Heart right ventricle (tissue), 16 donors: ENCODE measurements at regions not wholly inside any gene's neighbourhood (a gene's known extent, or its start where the extent isn't known, plus 50 kb on each side); places are given as distances from the start of the nearest gene placed in this dataset.

Experiments
- ATAC-seq, 8 donors: fragments of 200-7000 bp; cut with Tn5 transposase; one replicate each; pipeline ENCODE4 v1.9.1; 2020; ENCODE audit warnings: mild to moderate bottlenecking in 8 of 8, moderate library complexity in 8 of 8, moderate number of reproducible peaks in 1 of 8
- DNase-seq, 2 donors: peaks; one replicate each; pipeline ENCODE4 v3.0.0-alpha.2; 2020
- H3K27ac ChIP-seq, 10 donors: fragments of 200-600 bp; sonication (generic) in 2 of 10; one replicate each; pipeline versions ENCODE4 v1.5.0 to v1.8.0; 2020 to 2022; ENCODE audit warnings: mild to moderate bottlenecking in 3 of 10
- H3K27me3 ChIP-seq, 7 donors: fragments of 200-600 bp; one replicate each; pipeline ENCODE4 v1.8.0; 2021 to 2022; ENCODE audit warnings: mild to moderate bottlenecking in 2 of 7
- H3K36me3 ChIP-seq, 9 donors: fragments of 200-600 bp; sonication (generic) in 1 of 9; one replicate each; pipeline versions ENCODE4 v1.5.0 to v1.8.0; 2020 to 2022; ENCODE audit warnings: mild to moderate bottlenecking in 2 of 9
- H3K4me1 ChIP-seq, 9 donors: fragments of 200-600 bp; sonication (generic) in 1 of 9; one replicate each; pipeline versions ENCODE4 v1.5.0 to v1.8.0; 2020 to 2022; ENCODE audit warnings: mild to moderate bottlenecking in 4 of 9
- H3K4me3 ChIP-seq, 10 donors: fragments of 200-600 bp; sonication (generic) in 2 of 10; one replicate each; pipeline versions ENCODE4 v1.5.0 to v1.8.0; 2020 to 2022; ENCODE audit warnings: mild to moderate bottlenecking in 7 of 10, moderate library complexity in 2 of 10
- H3K9me3 ChIP-seq, 11 donors: fragments of 200-600 bp in 10 of 11; sonication (generic) in 2 of 11; one replicate each; pipeline versions ENCODE4 v1.5.0 to v1.8.0; 2013 to 2022; ENCODE audit warnings: mild to moderate bottlenecking in 2 of 11, control low read depth in 1 of 11, moderate library complexity in 1 of 11
- CTCF ChIP-seq, 9 donors: fragments of 200-600 bp; sonication (generic) in 2 of 9; IDR thresholded peaks; one replicate each; pipeline versions ENCODE4 v1.5.0 to v1.8.0; 2021 to 2022; ENCODE audit warnings: antibody characterized with exemption in 9 of 9, mild to moderate bottlenecking in 5 of 9, moderate library complexity in 1 of 9
- WGBS, 2 donors: extraction: QIAGEN DNeasy Blood & Tissue Kit; methylation state at CpG; one replicate each; pipeline ENCODE4 v1.1.7; 2013; ENCODE audit warnings: inconsistent platforms in 1 of 2; 5-methylcytosine and 5-hydroxymethylcytosine counted together
- intact Hi-C, 10 donors: fragments of 100-400 bp; cut with DNase I; formaldehyde crosslinking; loops; one replicate each; pipeline versions ENCODE4 v1.11.1 to v1.14.2; 2022
- donor health status: Arrhythmogenic right ventricular cardiomyopathy.
- donor health status: ischemic (EF 13 %, LVEDD 7.1; RV severe dilation, severe dysfunction).
- donor health status: healthy with polysubstance abuse.
- donor health status: DM: no; HTN: yes; CAD: no.
- donor health status: DM: no; HTN: no; CAD: no.
- donor health status: ischemic (EF 25% LVEDD 6.9; RV normal size, moderate dysfunction).
- donor health status: ischemic (EF 25% LVEDD 5.7; RV mildly dilated, moderate dysfunction).
- donor health status: healthy.
- donor health status: DM: yes; HTN: yes; CAD: no.
- donor health status: Ischemic cardiomyopathy.
- donor health status: ischemic (EF 35%, LVEDD 5.7; RV mildly dilated, moderate dysfunction).
- donor health status: nonischemic (EF 11% LVEDD 7.7; RV severe dilation, severe dysfunction).
- donor health status: DM: yes; HTN: yes; CAD: no.
- donor health status: PGD.
- donor health status: ischemic (EF 29% LVEDD 5.4; RV normal size, mild dysfunction).
- donor health status: nonischemic (EF 23%, LVEDD 6.1; RV moderate dilation, normal function).

- Histone ChIP-seq H3K27ac (no peak overlapping the region), H3K9me3 (peaks cover 0 to 8% (median 0%) of the 10 kb centered on the region in 11 donors), H3K4me1 (no peaks in the 10 kb centered on the region), H3K27me3 (no peaks in the 10 kb centered on the region), H3K4me3 (no peak overlapping the region), H3K36me3 (no peaks in the 10 kb centered on the region)
- ATAC-seq (peak in 1 of 8 donors; percentile 47), DNase-seq (no peak)
- intact Hi-C loops = loop anchor here in 3 of 10 donors (2.0 to 10.0 kb wide), 3 partner anchors 127 to 215 kb away; no protein-coding TSS in a partner anchor
- 48 to 50% methylated on average over 2 of the region's 2 CpGs for WGBS, 2 donors
- TF ChIP-seq CTCF (IDR thresholded peaks at IDR 0.05) = peak in 6 of 9 donors; percentile 8 to 44 (median 29)
Observed at GRCh38 chr10:55287346-55287745, 486.3 kb upstream of the PCDH15 start.

- intact Hi-C loops = loop anchor here in 2 of 10 donors (5.0 to 10.0 kb wide), 2 partner anchors 129 to 132 kb away; no protein-coding TSS in a partner anchor
- H3K36me3 ChIP-seq = no peaks in the 10 kb centered on the region
- H3K4me3 ChIP-seq = no peak overlapping the region
- no peaks in the 10 kb centered on the region for H3K4me1 ChIP-seq
- WGBS, 2 donors = 71 to 77% methylated on average over 5 of the region's 5 CpGs
- H3K9me3 ChIP-seq = peaks cover 0 to 8% (median 0%) of the 10 kb centered on the region in 11 donors
- no peak for ATAC-seq
- no peak for TF ChIP-seq CTCF (IDR thresholded peaks at IDR 0.05)
- DNase-seq = no peak
- no peak overlapping the region for H3K27ac ChIP-seq
- H3K27me3 ChIP-seq = no peaks in the 10 kb centered on the region
Observed at GRCh38 chr10:55283031-55283430, 482.0 kb upstream of the PCDH15 start.

DNA sequence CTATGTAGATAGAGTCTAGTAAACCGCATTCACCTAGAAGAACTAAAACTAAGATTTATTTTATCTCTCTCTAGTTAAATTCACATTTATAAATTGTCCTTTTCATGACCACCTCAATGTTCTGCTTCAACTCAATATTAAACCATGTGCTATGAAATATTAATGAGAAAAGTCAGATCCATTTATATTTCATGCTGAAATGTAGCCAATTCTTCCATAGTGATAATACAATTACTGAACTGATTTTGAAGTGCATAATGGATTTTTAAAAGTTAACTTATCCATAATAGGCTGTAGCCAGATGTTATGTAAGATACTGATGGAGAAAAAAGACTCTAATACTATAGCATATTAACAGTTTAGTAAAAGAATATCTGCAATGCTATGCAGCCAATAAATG lies 479.7 kb upstream of the PCDH15 start:
- intact Hi-C loops = loop anchor here in 2 of 10 donors (5.0 to 10.0 kb wide), 2 partner anchors 132 to 134 kb away; no protein-coding TSS in a partner anchor
- no peak for DNase-seq
- no peaks in the 10 kb centered on the region for H3K27me3 ChIP-seq
- H3K9me3 ChIP-seq = peaks cover 0 to 8% (median 0%) of the 10 kb centered on the region in 11 donors
- no peak for ATAC-seq
- H3K27ac ChIP-seq = no peak overlapping the region
- WGBS, 2 donors = 94 to 98% methylated on average over 1 of the region's 1 CpG
- no peak overlapping the region for H3K4me3 ChIP-seq
- no peaks in the 10 kb centered on the region for H3K36me3 ChIP-seq
- TF ChIP-seq CTCF (IDR thresholded peaks at IDR 0.05) = no peak
- no peaks in the 10 kb centered on the region for H3K4me1 ChIP-seq

GRCh38 chr10:55277549-55277948 lies 476.5 kb upstream of the PCDH15 start:
- DNase-seq = no peak
- intact Hi-C loops = no loop called here

More at GRCh38 chr10:55277549-55277948, 476.5 kb upstream of the PCDH15 start:
- Histone ChIP-seq H3K36me3 (no peaks in the 10 kb centered on the region), H3K27ac (no peak overlapping the region), H3K9me3 (no peaks in the 10 kb centered on the region), H3K27me3 (no peaks in the 10 kb centered on the region), H3K4me3 (no peak overlapping the region), H3K4me1 (no peaks in the 10 kb centered on the region)
- ATAC-seq = no peak
- WGBS, 2 donors = 78% methylated on average over 2 of the region's 2 CpGs
- no peak for TF ChIP-seq CTCF (IDR thresholded peaks at IDR 0.05)
